ENCODE measurements at regions not wholly inside any gene's neighbourhood (a gene's known extent, or its start where the extent isn't known, plus 50 kb on each side); places are given as distances from the start of the nearest gene placed in this dataset.

DNA sequence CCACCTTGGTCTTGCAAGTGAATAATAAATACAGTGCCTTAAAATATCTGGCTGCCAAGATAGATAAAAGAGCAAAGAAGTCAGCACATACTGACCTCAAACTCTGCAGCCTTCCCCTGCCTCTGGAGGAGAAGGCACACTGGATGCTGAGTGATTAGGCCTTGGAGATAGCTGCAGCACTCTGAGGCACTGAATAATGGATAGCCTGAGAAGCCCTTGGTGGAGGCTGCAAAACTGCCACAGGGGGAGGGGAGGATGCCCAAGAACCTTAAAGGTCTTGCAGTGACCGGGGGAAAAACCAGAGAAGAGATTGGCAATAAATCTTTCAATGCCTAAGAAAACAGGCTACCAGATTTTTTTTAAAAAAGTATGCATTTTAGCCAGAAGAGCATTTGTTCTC is 167.4 kb upstream of the PRMT6 start:
- DNase-seq (ENCODE audit: extremely low read depth, low read depth), result no peak
- TF ChIP-seq, protein P1, sequence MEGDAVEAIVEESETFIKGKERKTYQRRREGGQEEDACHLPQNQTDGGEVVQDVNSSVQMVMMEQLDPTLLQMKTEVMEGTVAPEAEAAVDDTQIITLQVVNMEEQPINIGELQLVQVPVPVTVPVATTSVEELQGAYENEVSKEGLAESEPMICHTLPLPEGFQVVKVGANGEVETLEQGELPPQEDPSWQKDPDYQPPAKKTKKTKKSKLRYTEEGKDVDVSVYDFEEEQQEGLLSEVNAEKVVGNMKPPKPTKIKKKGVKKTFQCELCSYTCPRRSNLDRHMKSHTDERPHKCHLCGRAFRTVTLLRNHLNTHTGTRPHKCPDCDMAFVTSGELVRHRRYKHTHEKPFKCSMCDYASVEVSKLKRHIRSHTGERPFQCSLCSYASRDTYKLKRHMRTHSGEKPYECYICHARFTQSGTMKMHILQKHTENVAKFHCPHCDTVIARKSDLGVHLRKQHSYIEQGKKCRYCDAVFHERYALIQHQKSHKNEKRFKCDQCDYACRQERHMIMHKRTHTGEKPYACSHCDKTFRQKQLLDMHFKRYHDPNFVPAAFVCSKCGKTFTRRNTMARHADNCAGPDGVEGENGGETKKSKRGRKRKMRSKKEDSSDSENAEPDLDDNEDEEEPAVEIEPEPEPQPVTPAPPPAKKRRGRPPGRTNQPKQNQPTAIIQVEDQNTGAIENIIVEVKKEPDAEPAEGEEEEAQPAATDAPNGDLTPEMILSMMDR (IDR thresholded peaks at IDR 0.05; ENCODE audit: low read depth, low read length), result no peak

DNA sequence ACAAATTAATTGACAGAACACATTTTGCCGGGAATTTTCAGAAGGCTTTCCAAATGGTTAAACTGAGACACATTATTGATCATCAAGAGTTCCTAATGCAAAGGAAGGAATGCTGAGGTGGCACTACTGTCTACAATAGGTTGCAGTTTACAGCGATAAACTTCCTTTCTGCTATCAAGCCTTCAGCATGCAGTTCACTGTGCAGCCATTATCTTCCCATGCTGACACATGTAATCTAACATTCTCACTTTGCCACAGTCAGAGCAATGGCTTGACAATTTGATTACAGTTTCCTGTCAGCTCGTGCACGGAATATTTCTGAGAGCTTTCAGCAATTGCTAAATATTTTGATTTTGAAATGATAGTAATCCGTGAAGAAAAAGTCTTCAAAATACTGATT is 166.9 kb upstream of the PRMT6 start:
- TF ChIP-seq, protein P1 (IDR thresholded peaks at IDR 0.05; ENCODE audit: low read depth, low read length), result no peak
- DNase-seq (ENCODE audit: extremely low read depth, low read depth), result no peak

DNA sequence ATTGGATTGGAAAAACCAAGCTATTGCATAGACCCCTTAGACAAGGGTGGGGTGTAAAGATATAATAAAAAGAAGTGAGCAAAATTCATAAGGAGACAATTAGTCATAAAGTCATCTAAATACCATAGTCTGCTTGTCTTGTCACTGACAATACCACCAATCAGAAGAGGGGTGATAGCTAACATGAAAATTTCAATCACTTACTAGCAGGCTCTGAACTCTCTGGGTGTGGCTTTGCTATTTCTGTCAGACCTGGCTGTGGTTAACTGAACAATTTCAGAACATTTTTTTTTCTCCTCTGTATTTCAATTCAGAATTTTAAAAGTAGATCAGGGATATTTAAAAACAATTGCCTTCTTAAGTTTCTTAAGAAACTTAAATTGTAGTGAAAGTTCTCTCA is 158.5 kb upstream of the PRMT6 start:
- TF ChIP-seq, protein P1 (IDR thresholded peaks at IDR 0.05; ENCODE audit: low read depth, low read length), result no peak
- no peak for DNase-seq (ENCODE audit: extremely low read depth, low read depth)

DNA sequence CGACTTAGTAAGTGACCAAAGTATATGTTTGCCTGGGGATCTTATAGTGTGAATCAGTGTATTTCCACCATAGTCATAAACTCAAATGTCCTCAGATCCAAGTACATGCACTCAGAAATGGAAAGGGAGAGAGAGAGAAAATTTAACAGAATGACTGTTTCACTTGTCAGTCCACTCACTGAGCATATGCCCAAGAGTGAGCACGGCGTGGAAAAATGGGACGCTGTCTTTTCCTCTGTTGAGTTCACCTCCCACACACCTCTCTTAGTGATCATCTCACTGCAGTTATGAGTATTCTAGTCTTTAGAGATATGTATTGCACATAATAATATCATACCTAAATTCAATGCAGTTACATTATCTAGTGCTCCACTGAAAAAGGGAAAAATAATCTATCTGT is 156.8 kb upstream of the PRMT6 start:
- TF ChIP-seq, protein P1 (IDR thresholded peaks at IDR 0.05; ENCODE audit: low read depth, low read length), result no peak

DNA sequence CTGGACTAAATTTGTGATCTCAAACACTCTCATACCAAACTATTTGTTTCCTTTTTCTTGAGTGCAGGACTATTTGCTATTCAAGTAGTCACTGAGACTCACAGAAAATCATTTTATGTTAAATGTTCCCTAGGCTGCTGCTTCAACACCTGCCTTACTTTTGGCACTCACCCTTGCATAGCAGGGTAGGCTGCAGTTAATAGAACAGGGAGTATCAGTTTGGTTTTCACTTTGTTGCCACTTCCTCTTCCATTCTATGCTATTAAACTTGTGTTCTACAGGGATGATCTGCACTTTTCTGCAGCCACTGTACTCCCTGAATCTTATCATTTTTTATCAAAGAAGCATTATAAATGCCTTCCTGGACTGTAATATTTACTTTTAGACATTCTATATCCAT is 148.7 kb upstream of the PRMT6 start:
- no peak for DNase-seq (ENCODE audit: extremely low read depth, low read depth)
- TF ChIP-seq, protein P1 (IDR thresholded peaks at IDR 0.05; ENCODE audit: low read depth, low read length), result no peak

More for the DNA sequence above, 156.8 kb upstream of the PRMT6 start:
- DNase-seq (ENCODE audit: extremely low read depth, low read depth), result no peak

DNA sequence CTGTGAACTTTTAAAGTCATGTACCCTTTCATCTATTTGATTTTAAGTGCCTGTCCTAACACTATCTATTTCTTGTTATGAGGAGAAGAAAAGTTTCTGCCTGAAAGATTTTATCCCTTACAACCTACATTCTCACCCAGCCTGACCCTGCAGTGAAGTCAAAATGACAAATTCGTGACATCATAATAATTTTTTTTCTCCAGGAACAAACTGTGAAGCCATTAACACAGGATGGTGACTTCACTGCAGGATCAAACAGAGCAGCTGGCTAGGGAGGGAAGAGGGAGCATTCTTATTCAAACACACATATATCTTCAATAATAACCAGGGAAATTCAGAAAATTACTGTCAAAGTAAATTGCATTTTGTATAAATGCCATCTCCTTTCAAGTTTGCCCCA is 147.8 kb upstream of the PRMT6 start:
- DNase-seq (ENCODE audit: extremely low read depth, low read depth), result no peak
- TF ChIP-seq, protein P1 (IDR thresholded peaks at IDR 0.05; ENCODE audit: low read depth, low read length), result no peak

DNA sequence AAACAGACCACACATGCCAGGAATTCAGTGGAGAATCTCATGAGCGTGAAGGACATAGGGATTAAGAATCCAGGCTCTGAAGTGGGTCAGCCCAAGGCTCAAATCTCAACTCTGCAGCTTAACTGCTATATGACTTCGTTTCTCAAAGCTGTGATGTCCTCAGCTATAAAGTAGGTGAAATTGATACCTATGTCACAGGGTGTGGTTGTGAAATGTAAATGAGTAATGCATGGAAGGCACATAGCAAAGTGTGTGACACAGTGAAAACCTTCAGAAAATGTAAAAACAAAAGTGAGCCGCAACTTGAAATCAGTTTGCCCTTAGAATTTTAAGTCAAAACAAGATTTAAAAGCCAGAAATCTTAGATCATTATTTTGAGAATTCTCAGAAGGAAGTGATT is 145.7 kb upstream of the PRMT6 start:
- no peak for DNase-seq (ENCODE audit: extremely low read depth, low read depth)
- TF ChIP-seq, protein P1 (IDR thresholded peaks at IDR 0.05; ENCODE audit: low read depth, low read length), result no peak
